SKM-1 (cell line): ENCODE measurements at regions not wholly inside any gene's neighbourhood (a gene's known extent, or its start where the extent isn't known, plus 50 kb on each side); places are given as distances from the start of the nearest gene placed in this dataset.
"Not testable (repeated sequence)": the region's sequence is repeated elsewhere in the genome, so short reads cannot be mapped to it uniquely, and the experiment has no call there.

Experiments
- DNase-seq: peaks from one replicate; lab custom pipeline; 2025; ENCODE audit not compliant: unreplicated experiment; lab: John Stamatoyannopoulos, UW

- DNase-seq, result peak; percentile 58
Observed at GRCh38 chr18:1648712-1649111, 744.0 kb downstream of the ADCYAP1 start.

GRCh38 chr18:1652018-1652417 lies 747.3 kb downstream of the ADCYAP1 start:
- DNase-seq, result no peak

GRCh38 chr18:1653873-1654272 lies 749.2 kb downstream of the ADCYAP1 start:
- no peak for DNase-seq

- no peak for DNase-seq
Observed at GRCh38 chr18:1657876-1658275, 753.2 kb downstream of the ADCYAP1 start.

- no peak for DNase-seq
Observed at GRCh38 chr18:1658908-1659566, 754.4 kb downstream of the ADCYAP1 start.

- DNase-seq, result peak; percentile 54
Observed at GRCh38 chr18:1663879-1664705, 759.4 kb downstream of the ADCYAP1 start.

GRCh38 chr18:1665079-1665478 lies 760.4 kb downstream of the ADCYAP1 start:
- DNase-seq, result no peak

GRCh38 chr18:1668279-1668678 lies 763.6 kb downstream of the ADCYAP1 start:
- no peak for DNase-seq

- DNase-seq, result not testable (repeated sequence)
Observed at GRCh38 chr18:1671710-1672109, 767.0 kb downstream of the ADCYAP1 start.

GRCh38 chr18:1676387-1676786 lies 771.7 kb downstream of the ADCYAP1 start:
- DNase-seq, result no peak

GRCh38 chr18:1680108-1680507 lies 775.4 kb downstream of the ADCYAP1 start:
- DNase-seq, result no peak

- DNase-seq, result no peak
Observed at GRCh38 chr18:1691863-1692262, 787.2 kb downstream of the ADCYAP1 start.

GRCh38 chr18:1708006-1708405 lies 803.3 kb downstream of the ADCYAP1 start:
- no peak for DNase-seq

GRCh38 chr18:1710114-1710513 lies 805.4 kb downstream of the ADCYAP1 start:
- DNase-seq, result no peak

- DNase-seq, result no peak
Observed at GRCh38 chr18:1732143-1732542, 827.5 kb downstream of the ADCYAP1 start.

- no peak for DNase-seq
Observed at GRCh38 chr18:1746131-1746530, 825.2 kb downstream of the METTL4 start.

- no peak for DNase-seq
Observed at GRCh38 chr18:1751249-1751648, 820.1 kb downstream of the METTL4 start.

- no peak for DNase-seq
Observed at GRCh38 chr18:1760901-1761300, 810.4 kb downstream of the METTL4 start.

- no peak for DNase-seq
Observed at GRCh38 chr18:1774261-1774660, 797.0 kb downstream of the METTL4 start.

- peak; percentile 2 for DNase-seq
Observed at GRCh38 chr18:1777843-1778242, 793.5 kb downstream of the METTL4 start.

- DNase-seq, result no peak
Observed at GRCh38 chr18:1778496-1779178, 792.7 kb downstream of the METTL4 start.

- DNase-seq, result no peak
Observed at GRCh38 chr18:1779587-1779986, 791.7 kb downstream of the METTL4 start.
